ENCODE measurements at regions not wholly inside any gene's neighbourhood (a gene's known extent, or its start where the extent isn't known, plus 50 kb on each side); places are given as distances from the start of the nearest gene placed in this dataset.

GRCh38 chr15:24075420-24076089 lies 388.4 kb upstream of the NDN start:
- TF ChIP-seq EP300 (IDR thresholded peaks at IDR 0.05) (no peak), CTCF (IDR thresholded peaks at IDR 0.05) (no peak), POLR2AphosphoS5 (IDR thresholded peaks at IDR 0.05) (no peak)

All from esophagus muscularis mucosa (tissue), 4 donors.